NCI-H2227 (cell line): ENCODE measurements at regions not wholly inside any gene's neighbourhood (a gene's known extent, or its start where the extent isn't known, plus 50 kb on each side); places are given as distances from the start of the nearest gene placed in this dataset.

Experiments used
- DNase-seq: peaks from one replicate; lab custom pipeline; 2025; ENCODE audit not compliant: unreplicated experiment; lab: John Stamatoyannopoulos, UW

GRCh38 chr3:194832346-194833104 lies 146.8 kb downstream of the FAM43A start:
- DNase-seq: no peak

- no peak for DNase-seq
Measured at GRCh38 chr3:194833114-194833910, 147.6 kb downstream of the FAM43A start.

GRCh38 chr3:194836661-194837060 lies 151.0 kb downstream of the FAM43A start:
- DNase-seq: no peak

GRCh38 chr3:194837457-194838127 lies 151.9 kb downstream of the FAM43A start:
- DNase-seq: no peak

- no peak for DNase-seq
Measured at GRCh38 chr3:194838236-194838635, 152.6 kb downstream of the FAM43A start.

GRCh38 chr3:194840661-194841514 lies 155.2 kb downstream of the FAM43A start:
- DNase-seq: no peak

GRCh38 chr3:194841515-194841841 lies 155.8 kb downstream of the FAM43A start:
- no peak for DNase-seq

GRCh38 chr3:194843556-194843955 lies 157.9 kb downstream of the FAM43A start:
- DNase-seq: no peak

- no peak for DNase-seq
Measured at GRCh38 chr3:194844046-194844445, 158.4 kb downstream of the FAM43A start.

GRCh38 chr3:194849166-194849875 lies 163.6 kb downstream of the FAM43A start:
- no peak for DNase-seq

GRCh38 chr3:194851254-194851653 lies 165.6 kb downstream of the FAM43A start:
- no peak for DNase-seq

GRCh38 chr3:194851941-194852340 lies 166.3 kb downstream of the FAM43A start:
- no peak for DNase-seq

GRCh38 chr3:194852345-194852744 lies 166.7 kb downstream of the FAM43A start:
- DNase-seq: no peak

- DNase-seq: no peak
Measured at GRCh38 chr3:194852831-194853508, 167.3 kb downstream of the FAM43A start.

GRCh38 chr3:194854206-194854605 lies 168.5 kb downstream of the FAM43A start:
- no peak for DNase-seq

- DNase-seq: no peak
Measured at GRCh38 chr3:194854659-194855390, 169.1 kb downstream of the FAM43A start.

GRCh38 chr3:194856296-194856695 lies 170.6 kb downstream of the FAM43A start:
- DNase-seq: no peak

- no peak for DNase-seq
Measured at GRCh38 chr3:194857469-194858113, 171.9 kb downstream of the FAM43A start.

- DNase-seq: no peak
Measured at GRCh38 chr3:194858382-194858781, 172.7 kb downstream of the FAM43A start.
